ENCODE measurements at regions not wholly inside any gene's neighbourhood (a gene's known extent, or its start where the extent isn't known, plus 50 kb on each side); places are given as distances from the start of the nearest gene placed in this dataset.

GRCh38 chr20:8073024-8073832 is 53.7 kb upstream of the TMX4 start:
- TF ChIP-seq CTCF (conservative IDR thresholded peaks at IDR 0.05), result no peak
- 0 out of 2 replicates have a peak, but pooled peaks have one; percentile 21 for TF ChIP-seq ZFX (IDR thresholded peaks at IDR 0.05)
- H3K27ac ChIP-seq, result no peak overlapping the region; the same call in 1 of the 2 replicates

DNA sequence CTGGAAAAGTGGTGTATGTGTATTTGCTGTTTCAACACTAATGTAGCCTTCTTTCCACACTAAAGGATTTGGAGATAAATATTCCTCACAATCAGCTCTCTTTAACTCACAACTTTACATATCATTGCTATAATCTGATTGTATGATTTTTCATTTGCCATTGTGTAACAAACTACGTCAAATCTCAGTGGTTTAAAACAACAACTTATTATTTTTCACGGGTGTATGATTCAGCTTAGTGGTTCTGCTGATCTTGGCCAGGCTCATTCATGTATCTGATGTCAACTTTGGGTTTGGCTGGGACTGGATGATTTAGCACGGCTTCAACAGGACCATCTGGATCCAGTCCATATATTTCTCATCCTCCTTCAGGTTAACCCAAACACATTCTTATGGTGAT is 55.4 kb upstream of the TMX4 start:
- no peak overlapping the region for H3K27ac ChIP-seq
- no peak for TF ChIP-seq ZFX (IDR thresholded peaks at IDR 0.05)
- no peak for TF ChIP-seq CTCF (conservative IDR thresholded peaks at IDR 0.05)

GRCh38 chr20:8076306-8077136 is 55.5 kb upstream of the PLCB1 start:
- TF ChIP-seq CTCF (conservative IDR thresholded peaks at IDR 0.05), result no peak
- no peak for TF ChIP-seq ZFX (IDR thresholded peaks at IDR 0.05)
- H3K27ac ChIP-seq, result no peak overlapping the region

- TF ChIP-seq CTCF (conservative IDR thresholded peaks at IDR 0.05) (no peak), ZFX (IDR thresholded peaks at IDR 0.05) (no peak)
Observed at GRCh38 chr20:8077137-8077466, 55.0 kb upstream of the PLCB1 start.

GRCh38 chr20:8078528-8078914 is 53.5 kb upstream of the PLCB1 start:
- no peak for TF ChIP-seq CTCF (conservative IDR thresholded peaks at IDR 0.05)
- TF ChIP-seq ZFX (IDR thresholded peaks at IDR 0.05), result no peak
- no peak overlapping the region for H3K27ac ChIP-seq

More at GRCh38 chr20:8077137-8077466, 55.0 kb upstream of the PLCB1 start:
- H3K27ac ChIP-seq, result no peak overlapping the region

DNA sequence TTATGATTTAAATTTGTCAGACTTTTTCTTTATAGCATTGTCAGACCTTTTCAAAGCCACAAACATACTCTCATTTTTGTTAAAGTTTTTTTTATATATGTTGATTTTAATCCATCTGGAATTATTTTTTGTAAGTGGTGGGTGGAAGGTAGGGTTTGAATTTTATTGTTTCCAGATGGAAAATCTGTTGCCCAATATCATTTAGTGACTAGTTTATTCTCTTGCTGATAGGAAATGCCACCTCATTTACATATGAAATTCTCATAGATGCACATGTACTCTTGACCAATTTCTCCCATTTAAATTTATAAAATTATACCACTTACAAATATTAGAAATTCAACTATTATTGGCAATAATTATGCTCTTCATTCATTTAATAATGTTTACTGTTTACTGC is 52.1 kb upstream of the PLCB1 start:
- no peak overlapping the region for H3K27ac ChIP-seq
- TF ChIP-seq ZFX (IDR thresholded peaks at IDR 0.05) (no peak), CTCF (conservative IDR thresholded peaks at IDR 0.05) (no peak)

DNA sequence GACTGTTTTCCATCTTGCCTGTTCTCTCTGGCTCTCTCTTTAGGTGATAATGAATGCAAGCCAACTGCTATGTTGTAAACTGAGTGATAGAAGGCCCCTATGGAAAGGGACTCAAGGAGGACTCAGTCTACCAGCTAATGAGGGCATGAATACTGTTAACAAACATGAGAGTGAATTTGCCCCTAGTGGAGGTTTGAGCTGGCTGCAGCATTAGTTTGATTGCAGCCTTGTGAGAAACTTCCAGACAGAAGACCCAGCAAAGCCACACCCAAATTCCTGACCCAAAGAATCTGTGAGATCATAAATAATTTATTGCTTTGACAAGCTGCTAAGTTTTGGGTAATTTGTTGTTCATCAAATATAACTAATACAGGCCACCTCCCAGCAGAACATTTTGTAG is 50.0 kb upstream of the PLCB1 start:
- TF ChIP-seq ZFX (IDR thresholded peaks at IDR 0.05), result no peak
- peak; percentile 42 for TF ChIP-seq CTCF (conservative IDR thresholded peaks at IDR 0.05)
- no peak overlapping the region for H3K27ac ChIP-seq
